ENCODE measurements at regions not wholly inside any gene's neighbourhood (a gene's known extent, or its start where the extent isn't known, plus 50 kb on each side); places are given as distances from the start of the nearest gene placed in this dataset.
A peak's percentile ranks its signal among the peaks of the same experiment; 100 is the strongest.

DNA sequence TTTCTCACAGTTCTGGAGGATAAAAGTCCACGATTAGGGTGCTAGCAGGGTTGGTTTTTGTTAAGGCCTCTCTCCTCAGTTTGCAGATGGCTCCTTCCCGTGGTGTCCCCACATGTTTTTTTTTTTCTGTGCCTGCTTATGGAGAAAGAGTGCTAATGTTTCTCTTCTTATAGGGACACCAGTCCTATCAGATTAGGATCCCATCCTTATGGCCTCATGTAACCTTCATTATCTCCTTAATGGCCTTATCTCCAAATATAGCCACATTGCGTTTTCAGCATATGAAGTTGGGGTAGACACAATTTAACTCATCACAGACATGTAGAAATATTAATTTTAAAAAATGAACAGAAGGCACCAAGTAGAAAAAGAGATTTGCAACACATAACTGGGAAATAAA is 755.7 kb upstream of the CELF4 start:
- no peak for DNase-seq (ENCODE audit: low spot score)

GRCh38 chr18:38318416-38318815 is 752.8 kb upstream of the CELF4 start:
- DNase-seq (ENCODE audit: low spot score), result no peak

DNA sequence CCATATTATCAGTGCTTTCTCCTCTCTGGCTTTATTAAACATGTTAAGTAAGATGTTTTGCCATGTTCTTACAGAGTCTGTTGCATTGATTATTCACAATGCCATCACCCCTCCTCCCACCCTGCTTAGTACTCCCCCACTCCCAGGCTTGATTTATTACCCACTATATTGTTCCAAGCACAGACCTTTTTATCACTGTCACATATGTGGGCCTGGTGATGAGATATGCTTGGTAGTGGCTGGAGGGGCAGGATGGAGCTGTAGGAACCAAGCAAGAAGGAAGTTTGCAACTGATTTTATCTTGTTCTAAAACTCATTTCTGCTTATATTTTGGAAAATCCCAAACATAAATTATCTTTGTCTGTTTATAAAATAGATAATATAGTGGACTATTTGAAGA is 748.2 kb upstream of the CELF4 start:
- no peak for DNase-seq (ENCODE audit: low spot score)

DNA sequence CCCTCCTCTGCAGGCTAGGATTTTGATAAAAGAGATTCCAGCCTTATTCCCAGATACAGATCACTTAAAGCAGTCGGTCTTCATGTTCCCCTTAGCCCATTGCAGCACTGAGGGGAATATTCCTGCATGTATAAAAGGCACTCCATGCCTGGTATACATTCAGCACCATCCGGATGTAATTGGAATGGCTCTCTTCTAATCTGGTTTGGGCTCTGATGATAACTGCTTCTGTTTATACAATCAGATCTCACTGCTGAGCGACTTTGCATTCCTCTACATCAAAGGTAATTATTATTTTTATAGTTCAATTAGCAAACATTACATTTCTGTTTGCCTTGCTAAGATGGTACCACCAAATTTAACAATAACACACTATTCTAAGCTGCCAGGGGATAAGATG is 746.9 kb upstream of the CELF4 start:
- DNase-seq (ENCODE audit: low spot score), result no peak

- no peak for DNase-seq (ENCODE audit: low spot score)
Observed at GRCh38 chr18:38310936-38311335, 745.3 kb upstream of the CELF4 start.

- DNase-seq (ENCODE audit: low spot score), result no peak
Observed at GRCh38 chr18:38307914-38308313, 742.3 kb upstream of the CELF4 start.

- DNase-seq (ENCODE audit: low spot score), result no peak
Observed at GRCh38 chr18:38305961-38306360, 740.4 kb upstream of the CELF4 start.

- peak; percentile 46 for DNase-seq (ENCODE audit: low spot score)
Observed at GRCh38 chr18:38301621-38302020, 736.0 kb upstream of the CELF4 start.

DNA sequence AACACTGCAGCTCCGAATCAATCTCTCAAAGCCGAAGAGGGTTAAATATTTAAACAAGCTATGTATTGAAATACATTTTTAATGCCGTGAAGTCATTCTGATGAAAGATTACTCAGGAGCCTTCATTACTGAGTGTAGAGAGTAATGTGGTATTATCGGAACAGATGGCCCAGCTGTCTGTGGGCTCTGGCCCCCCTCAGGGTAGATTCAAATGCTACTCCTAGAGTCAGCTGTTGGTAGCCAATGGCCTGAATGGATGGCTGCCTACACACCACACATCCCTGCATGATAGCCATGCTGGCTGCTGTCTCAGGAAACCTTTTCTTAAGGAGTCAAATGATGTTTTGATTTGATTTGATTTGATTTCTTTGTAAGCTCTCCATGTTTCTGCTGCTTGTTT is 732.3 kb upstream of the CELF4 start:
- no peak for DNase-seq (ENCODE audit: low spot score)

GRCh38 chr18:38290229-38290628 is 724.6 kb upstream of the CELF4 start:
- no peak for DNase-seq (ENCODE audit: low spot score)

DNA sequence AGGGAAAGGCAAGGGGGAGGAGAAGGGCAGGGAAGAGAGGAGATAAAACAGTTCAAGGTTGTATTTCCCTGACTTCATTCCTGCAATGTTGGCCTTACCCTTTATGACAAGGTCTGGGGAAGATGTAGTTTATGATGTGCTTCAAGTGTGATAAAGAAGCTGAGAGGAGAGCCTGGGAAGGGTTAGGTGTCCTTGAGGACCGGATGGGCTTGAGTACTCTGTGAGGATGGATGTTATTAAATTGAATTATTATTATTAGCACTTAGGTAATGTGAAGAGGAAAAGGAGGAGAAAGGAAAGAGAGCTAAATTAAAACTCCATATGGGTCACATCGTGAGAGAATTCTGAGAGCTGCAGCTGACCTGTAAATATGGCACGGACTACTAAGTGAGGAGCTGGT is 719.4 kb upstream of the CELF4 start:
- no peak for DNase-seq (ENCODE audit: low spot score)

DNA sequence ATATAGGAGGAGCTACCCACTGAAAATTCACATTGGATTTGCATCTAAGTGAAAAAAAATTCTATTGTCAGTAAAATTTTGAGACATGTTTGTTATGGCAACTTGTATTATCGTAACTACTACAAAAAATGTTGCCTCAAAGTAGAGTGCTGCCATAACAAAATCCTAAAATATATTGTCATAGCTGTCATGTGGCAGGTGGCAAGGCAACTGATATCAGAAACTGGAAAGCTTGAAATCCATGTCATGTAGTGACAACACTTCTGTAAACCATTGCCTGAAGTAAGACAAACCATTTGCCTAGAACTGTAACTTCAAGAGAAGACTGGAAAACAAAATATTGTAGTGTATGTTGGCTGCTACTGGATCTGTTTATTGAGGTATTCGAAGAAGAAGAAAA is 697.5 kb upstream of the CELF4 start:
- no peak for DNase-seq (ENCODE audit: low spot score)

DNA sequence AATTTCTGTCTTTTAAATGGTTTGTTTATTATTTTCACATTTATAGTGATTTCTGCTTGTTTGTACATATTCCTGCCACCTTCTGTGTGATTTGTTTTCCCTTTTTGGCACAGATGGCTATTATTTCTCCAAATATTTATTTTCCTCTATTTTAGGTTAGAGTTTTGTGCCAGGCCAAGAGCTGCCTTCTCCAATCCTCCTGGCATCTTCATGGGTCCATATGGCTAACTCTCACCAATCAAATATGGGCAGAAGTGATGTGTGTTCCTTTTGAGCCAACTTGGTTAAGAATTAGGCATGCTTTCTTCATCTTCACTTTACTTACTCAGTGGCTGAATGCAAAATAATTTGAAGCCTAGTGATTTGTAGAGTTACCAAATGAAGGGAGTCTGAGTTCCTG is 697.1 kb upstream of the CELF4 start:
- no peak for DNase-seq (ENCODE audit: low spot score)

DNA sequence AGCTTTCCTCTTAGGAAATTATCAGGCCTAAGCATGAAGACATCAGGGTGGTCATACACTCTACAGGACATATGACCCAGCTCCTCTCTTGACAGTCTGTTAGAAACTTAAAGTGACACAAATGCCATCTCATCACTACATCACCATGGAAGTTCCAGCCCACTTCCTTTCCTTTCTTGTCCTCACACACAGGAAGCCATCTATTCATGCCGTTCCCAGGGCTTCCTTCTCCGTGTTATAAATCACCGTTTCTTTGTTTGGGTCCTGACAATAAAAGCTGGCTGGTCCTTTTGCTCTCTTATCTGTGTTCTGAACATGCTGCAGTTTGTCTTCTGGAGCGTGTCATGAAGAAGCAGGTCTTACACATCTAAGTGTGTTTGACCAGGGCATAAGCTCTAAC is 692.1 kb upstream of the CELF4 start:
- no peak for DNase-seq (ENCODE audit: low spot score)

GRCh38 chr18:38256366-38256765 is 690.8 kb upstream of the CELF4 start:
- DNase-seq (ENCODE audit: low spot score), result no peak

- DNase-seq (ENCODE audit: low spot score), result no peak
Observed at GRCh38 chr18:38250971-38251370, 685.4 kb upstream of the CELF4 start.

- no peak for DNase-seq (ENCODE audit: low spot score)
Observed at GRCh38 chr18:38244480-38244879, 678.9 kb upstream of the CELF4 start.

- no peak for DNase-seq (ENCODE audit: low spot score)
Observed at GRCh38 chr18:38243291-38243690, 677.7 kb upstream of the CELF4 start.

DNA sequence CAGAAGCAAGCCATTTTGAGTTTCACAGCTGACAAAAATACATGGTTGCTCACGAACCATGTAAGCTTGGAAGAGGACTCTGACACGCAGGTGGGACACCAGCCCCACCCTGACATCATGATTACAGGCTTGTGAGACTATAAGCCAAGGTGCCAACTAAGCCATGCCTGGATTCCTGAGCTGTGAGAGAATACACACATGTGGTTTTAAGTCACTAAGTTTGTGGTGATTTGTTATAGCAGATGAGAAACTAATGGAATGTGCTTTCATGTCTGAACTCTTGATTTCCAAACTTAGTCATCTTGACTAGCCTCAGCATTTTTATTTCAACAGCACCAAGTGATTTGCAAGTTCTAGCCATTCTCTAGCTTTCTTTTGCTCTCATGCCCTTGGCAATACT is 676.1 kb upstream of the CELF4 start:
- DNase-seq (ENCODE audit: low spot score), result peak; percentile 41

DNA sequence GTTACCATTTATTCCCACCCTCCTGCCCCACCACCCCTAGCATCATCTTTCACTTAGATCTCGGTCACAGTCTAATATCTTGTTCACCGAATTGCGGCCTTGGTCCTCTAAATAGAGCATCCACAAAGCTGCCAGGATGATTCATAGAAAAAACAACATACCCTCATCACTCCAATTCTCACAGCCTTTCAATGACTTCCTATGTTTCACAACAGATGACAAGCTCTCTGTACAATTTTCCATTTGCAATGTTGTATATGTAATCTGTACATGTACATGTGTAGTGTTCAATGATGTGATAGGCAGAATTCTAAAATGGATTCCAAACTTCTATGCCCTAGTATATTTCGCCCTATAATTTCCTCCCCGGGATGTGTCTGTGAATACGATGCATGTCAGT is 675.6 kb upstream of the CELF4 start:
- DNase-seq (ENCODE audit: low spot score), result no peak

GRCh38 chr18:38239606-38240005 is 674.0 kb upstream of the CELF4 start:
- DNase-seq (ENCODE audit: low spot score), result no peak

DNA sequence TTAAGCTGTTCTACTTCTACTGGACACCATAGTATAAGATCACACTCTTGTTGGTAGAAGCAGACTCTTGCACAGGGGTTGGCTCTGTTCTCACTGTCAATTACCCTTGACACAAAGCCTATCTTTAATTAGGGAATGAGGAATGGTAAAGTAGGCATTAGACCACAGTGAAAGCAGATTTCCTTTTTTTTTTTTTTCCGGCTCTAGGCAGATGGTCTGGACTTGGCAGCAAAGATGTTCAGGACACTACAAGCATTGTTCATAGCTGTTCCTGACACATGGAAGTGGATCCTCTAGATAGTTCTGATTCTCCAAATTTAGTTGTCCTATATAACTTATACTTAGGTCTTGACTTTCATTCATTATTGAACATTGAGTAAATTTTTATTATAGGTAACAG is 672.2 kb upstream of the CELF4 start:
- no peak for DNase-seq (ENCODE audit: low spot score)

DNA sequence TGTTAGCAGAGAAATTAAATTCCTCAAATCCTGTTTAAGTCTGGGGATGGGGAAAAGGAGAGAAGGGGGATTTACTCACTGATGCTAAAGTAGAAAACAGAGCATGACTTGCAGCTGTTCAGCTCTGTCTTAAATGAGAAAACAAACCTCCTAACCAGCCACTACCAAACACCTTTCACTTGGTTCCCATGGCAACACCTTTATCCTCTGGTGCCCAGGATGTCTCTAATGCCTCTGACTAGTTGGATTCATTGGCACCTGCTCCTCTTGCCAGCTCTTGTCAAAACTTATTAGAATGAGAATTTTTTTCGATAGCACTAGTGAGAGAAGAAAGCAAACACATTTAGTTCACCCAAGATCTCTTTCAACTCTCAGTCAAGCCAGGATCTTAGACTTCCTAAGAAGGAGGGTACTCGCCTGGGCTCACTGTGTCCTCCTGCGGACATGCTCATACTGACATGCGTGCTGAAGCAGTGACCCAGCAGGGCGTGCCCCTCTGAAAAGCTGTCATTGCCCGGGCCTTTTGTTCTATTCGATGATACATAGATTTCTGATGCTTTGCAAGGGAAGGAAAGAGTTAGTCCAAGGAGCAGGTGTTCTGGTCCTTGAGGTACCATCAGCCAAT is 656.0 kb upstream of the CELF4 start:
- no peak for DNase-seq (ENCODE audit: low spot score)

- no peak for DNase-seq (ENCODE audit: low spot score)
Observed at GRCh38 chr18:38198956-38199355, 633.4 kb upstream of the CELF4 start.

DNA sequence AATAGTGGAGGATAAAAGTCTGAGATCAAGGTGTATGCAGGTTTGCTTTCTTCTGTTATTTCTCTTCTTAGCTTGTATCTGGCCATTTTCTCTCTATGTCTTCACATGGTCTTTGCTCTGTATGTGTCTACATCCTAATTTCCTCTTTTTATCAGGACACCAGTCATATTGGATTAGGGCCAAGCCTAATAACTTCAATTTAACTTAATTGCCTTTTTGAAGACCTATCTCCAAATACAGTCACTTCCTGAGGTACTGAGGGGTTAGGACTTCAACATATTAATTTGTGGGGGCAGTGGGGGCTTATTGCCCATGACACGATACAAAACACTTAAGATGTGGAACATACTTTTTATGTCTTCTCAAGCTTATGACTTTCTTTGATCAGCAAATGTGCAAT is 632.9 kb upstream of the CELF4 start:
- DNase-seq (ENCODE audit: low spot score), result no peak
